DMS53 treated with DMSO at 0.1 percent for 48 hours (cell line): ENCODE measurements at regions not wholly inside any gene's neighbourhood (a gene's known extent, or its start where the extent isn't known, plus 50 kb on each side); places are given as distances from the start of the nearest gene placed in this dataset.

Experiments
- DNase-seq: peaks from one replicate; lab custom pipeline; 2025; ENCODE audit not compliant: unreplicated experiment; lab: John Stamatoyannopoulos, UW

DNA sequence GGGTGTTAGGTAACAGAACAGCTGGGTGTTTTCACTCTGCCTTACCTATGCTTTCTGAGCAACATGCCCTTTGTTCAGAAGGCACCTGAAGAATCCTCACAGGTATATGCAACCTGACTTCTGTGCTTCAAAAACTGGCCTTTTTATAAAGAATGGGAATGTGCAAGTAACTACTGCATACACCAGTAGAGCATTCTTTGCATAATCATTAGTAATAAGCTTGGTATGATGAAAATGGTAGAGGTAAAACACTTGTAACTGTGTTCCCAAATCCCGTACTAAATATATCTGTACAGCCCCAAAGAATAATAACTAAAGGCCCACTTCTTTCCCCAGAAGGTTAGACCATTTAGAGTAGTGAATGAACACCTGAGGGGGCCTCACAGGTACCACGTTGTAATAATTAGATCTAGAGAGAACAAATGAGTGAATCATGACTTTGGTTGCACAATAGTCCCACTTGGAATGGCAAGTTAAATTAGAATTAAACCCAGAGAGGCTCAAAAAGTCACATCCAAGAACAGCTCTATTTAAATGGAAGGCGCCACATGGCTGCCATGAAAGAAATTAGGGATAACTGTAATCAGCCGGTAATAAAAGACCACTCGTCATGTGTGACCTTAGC, 413.9 kb downstream of the KLF12 start:
- no peak for DNase-seq

- DNase-seq, result no peak
These were observed 416.0 kb downstream of the KLF12 start for GRCh38 chr13:73718246-73718645.

DNA sequence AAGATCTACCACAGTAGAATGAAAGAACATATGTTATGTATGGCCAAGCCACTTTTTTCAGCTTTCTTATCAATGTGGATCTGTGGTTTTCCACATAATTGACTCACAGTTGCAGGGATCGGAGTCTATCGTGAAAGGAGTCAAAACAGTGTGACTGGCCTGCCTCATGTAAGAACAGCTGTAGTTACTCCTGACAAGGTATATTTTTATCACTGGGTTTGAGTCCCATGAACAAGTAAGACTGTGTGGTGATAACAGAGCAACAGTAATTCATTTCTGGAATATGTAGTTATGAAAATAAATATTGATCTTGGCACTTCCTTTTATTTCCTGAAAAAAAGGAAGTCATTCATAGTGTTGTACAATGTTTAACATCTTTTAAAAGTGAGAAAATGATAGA, 416.6 kb downstream of the KLF12 start:
- DNase-seq, result no peak

DNA sequence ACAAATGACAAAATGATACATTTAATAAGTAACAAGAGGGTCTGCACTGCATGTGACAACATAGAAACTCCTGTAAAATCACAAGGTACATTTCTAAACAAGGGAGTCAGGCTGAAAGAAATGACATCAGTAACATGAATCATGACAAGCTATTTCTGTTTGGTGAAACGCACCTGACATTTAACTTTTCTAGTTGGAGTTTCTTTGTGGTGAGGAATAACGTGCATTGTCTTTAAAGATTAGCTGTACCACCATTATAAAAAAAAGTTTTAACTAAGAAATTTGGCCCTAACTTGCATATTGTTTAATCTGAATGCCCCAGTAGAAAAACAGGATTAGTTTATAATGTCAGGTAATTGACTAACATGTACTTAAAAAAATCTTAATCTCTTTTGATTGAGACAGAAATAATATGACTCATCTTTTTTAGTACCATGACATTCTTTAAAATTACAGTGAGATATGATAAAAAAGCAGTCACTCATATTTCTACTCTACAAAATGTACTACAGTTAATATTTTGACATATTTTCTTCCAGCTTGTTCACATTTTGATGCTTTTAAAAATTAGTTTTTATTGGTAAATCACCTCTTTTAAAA, 418.2 kb downstream of the KLF12 start:
- DNase-seq, result no peak

- DNase-seq, result no peak
These were observed 418.9 kb downstream of the KLF12 start for GRCh38 chr13:73715114-73715910.

GRCh38 chr13:73714522-73714921, 419.7 kb downstream of the KLF12 start:
- DNase-seq, result no peak

DNA sequence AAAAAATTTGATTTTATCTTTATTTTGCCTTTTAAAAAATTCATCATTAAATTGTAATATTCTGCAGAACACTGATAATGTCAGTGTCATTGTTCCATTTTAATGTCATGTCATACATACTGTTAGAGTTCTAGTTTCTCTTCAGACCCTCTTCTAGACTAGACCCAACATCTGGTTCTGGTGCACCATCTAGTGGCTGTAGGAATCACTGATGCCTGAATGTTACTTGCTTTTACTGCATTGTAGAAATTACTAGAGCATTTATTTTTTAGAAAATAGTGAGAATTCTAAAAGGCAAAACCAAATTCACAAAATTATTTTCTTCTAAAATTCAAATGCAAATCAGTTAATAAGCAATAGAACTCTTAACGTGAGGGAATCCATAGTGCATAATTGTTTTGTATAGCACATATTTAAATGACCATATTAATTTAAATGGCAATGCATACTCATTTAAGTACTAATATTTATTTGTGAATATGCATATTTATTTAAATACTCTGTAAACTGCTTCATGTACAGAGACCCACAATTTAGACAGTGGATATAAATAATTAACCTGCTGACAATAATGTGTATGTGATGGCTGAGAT, 425.7 kb downstream of the KLF12 start:
- DNase-seq, result no peak

- DNase-seq, result no peak
These were observed 429.6 kb downstream of the KLF12 start for GRCh38 chr13:73704587-73704986.

DNA sequence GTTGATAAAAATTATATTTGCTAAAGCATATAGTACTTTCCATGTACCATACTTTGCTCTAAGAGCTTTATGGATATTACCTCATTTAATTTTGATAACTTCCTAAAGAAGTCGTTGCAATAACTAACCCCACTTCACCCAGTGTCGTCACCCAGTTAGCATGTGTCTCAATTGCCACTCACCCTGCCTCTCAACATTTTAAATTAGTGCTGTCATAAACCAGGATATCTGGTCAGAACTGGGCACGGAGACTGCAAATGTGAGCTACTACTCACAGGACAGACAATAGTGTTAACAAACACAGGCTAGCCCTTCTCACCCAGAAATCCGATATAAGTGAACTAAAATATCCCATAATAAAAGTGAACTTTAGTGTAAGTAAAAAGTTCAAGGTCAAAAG, 430.6 kb downstream of the KLF12 start:
- DNase-seq, result no peak

DNA sequence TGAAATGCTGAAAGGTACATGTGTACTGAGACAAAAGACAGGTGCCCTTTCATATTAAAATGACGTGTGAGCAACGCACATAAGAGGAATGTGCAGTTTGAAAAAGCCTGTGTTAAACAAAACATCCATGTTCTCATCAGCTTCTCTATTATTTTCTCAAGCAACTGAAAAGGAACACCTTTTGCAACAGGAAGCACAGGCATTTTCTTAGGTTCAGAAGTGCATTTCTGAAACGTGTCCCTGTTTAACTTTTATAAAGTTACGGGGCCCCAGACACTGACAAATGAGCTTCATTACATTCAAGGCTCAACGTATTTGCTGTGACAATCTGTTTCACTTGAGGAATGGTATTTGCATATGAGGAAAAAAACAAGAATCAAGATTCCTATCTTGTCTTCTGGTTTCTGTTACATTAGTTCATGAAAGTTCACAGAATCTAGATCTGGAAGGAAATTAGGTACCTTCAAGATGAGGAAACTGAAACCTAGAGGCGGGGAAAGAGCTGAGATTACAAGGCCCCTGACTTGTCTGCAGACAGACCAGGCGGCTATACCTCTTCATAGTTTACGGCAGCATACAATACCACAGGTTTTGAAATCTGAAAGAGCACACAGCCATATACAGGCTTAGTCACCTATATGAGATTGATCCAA, 431.7 kb downstream of the KLF12 start:
- no peak for DNase-seq

- no peak for DNase-seq
These were observed 433.0 kb downstream of the KLF12 start for GRCh38 chr13:73701160-73701559.

GRCh38 chr13:73698859-73699258, 435.3 kb downstream of the KLF12 start:
- no peak for DNase-seq

DNA sequence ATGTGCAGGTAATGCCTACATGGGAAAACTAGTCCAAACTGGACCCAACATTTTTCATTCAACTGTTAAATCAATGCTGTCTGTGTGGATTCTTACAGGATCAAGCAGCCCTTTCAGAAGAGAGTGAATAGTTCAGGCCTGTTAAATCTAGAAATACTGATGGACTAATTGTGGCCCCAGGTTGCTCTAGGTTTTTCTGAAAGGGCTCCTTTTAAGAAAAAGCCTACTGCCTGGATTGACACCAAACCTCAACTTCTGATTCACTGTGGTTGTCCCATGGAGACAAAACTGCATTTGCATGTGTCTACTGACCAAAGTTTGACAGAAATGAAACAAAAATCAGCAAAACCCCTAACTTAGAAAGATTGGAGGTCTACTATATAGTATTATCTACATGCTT, 437.0 kb downstream of the KLF12 start:
- no peak for DNase-seq

DNA sequence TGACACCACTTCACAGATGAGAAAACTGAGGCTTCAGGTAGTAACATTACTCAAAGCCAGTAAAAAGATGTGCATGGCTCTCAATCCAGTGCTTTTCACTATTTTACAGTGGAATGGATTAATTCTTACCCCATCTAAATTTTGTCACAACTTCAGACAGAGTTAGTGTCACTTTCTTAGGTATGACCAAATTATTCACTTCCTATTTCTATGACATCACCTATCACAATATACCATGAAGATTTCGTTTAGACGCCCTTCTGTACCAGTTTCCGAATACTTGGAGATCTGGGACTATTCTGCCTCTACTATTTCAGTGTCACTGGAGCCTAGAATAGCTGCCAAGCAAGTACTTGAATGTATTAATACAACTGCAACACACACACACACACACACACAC, 437.5 kb downstream of the KLF12 start:
- DNase-seq, result no peak

DNA sequence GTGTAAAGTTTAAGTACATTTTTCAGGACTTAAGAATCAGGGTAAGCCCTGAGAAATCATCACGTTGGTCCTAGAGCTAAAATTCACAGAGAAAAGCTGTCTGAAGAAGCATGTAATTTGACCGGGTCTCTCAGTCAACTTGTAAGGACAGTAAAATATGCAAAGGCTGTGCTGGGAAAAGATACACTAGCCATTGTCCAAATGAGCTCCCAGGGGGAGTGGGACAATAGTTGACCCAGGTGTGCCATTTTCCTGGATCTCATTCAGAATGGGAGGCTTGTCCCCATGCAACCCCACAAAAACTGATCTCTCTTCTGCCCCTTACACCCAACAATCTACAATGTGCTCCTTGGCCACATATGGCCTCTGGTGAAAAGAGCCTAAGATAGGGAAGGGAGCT, 437.9 kb downstream of the KLF12 start:
- DNase-seq, result no peak

- no peak for DNase-seq
These were observed 438.9 kb downstream of the KLF12 start for GRCh38 chr13:73695325-73695724.

- no peak for DNase-seq
These were observed 441.0 kb downstream of the KLF12 start for GRCh38 chr13:73693215-73693614.

DNA sequence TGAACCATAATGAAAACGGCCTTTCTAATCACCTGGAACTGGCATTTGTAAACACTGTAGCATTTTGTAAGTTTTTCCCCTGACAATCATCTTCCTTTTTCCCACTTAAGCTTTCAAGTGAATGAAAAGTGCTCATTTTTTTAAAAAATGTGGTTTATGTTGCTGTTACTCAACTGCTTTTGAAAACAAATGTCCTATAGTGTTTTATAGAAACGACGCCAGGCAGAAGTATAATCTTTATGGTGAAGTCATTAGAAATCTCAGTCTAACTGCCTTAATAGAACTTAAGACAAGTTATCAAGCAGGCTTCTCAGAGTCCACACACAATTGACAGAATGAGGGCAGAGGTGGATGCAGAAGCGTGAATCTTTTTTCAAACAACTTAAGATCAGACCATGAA, 442.3 kb downstream of the KLF12 start:
- DNase-seq, result no peak

- DNase-seq, result no peak
These were observed 446.3 kb downstream of the KLF12 start for GRCh38 chr13:73687929-73688328.

GRCh38 chr13:73687087-73687486, 447.1 kb downstream of the KLF12 start:
- no peak for DNase-seq

GRCh38 chr13:73684750-73685149, 449.5 kb downstream of the KLF12 start:
- no peak for DNase-seq

GRCh38 chr13:73684286-73684685, 449.9 kb downstream of the KLF12 start:
- DNase-seq, result no peak
